B cell (primary cell): ENCODE measurements at regions not wholly inside any gene's neighbourhood (a gene's known extent, or its start where the extent isn't known, plus 50 kb on each side); places are given as distances from the start of the nearest gene placed in this dataset.

Experiments used
- ATAC-seq: fragments of 200-7000 bp; cut with Tn5 transposase; one replicate; pipeline ENCODE4 v1.10.0; 2021; ENCODE audit warnings: low read depth, mild to moderate bottlenecking, moderate number of reproducible peaks, moderate library complexity
- CTCF ChIA-PET: fragments of 350-600 bp; sonication (Branson Sonifier 250); formaldehyde crosslinking; loops from one replicate; lab custom pipeline; 2021; ENCODE audit warnings: antibody characterized with exemption, inconsistent platforms; lab: Charles Lee
- POLR2A ChIA-PET: fragments of 350-600 bp; sonication (Branson Sonifier 250); formaldehyde crosslinking; loops from one replicate; lab custom pipeline; 2021; ENCODE audit warnings: antibody characterized with exemption; lab: Charles Lee
- DNase-seq: peaks from one replicate; pipeline ENCODE4 v3.0.0; 2013
- H2AFZ ChIP-seq: 2 replicates; pipeline ENCODE4 v1.6.1; 2012; ENCODE audit warnings: mild to moderate bottlenecking, low read depth, low read length; ENCODE audit not compliant: insufficient read depth, poor library complexity, severe bottlenecking
- H3K27ac ChIP-seq, 2 donors: 1 replicate in 1 of 2; 2 replicates in 1 of 2; pipeline ENCODE4 v1.5.1; 2012 to 2013; ENCODE audit warnings: low read length in 2 of 2, mild to moderate bottlenecking in 2 of 2, moderate library complexity in 1 of 2
- H3K27me3 ChIP-seq, 4 experiments: fragments of 200-600 bp in 1 of 4; sonication (generic) in 1 of 4; replicated peaks in 1 of 4; 1 replicate in 2 of 4; 2 replicates in 2 of 4; pipeline versions ENCODE4 v1.6.1 to v1.7.0; 2013 to 2016; ENCODE audit warnings: low read length in 3 of 4, mild to moderate bottlenecking in 2 of 4, mixed read lengths in 1 of 4, moderate library complexity in 1 of 4; ENCODE audit not compliant: insufficient read depth in 4 of 4, control insufficient read depth in 3 of 4; ENCODE audit errors: control extremely low read depth in 1 of 4
- H3K36me3 ChIP-seq, 2 experiments: replicated peaks in 1 of 2; 1 replicate in 1 of 2; 2 replicates in 1 of 2; pipeline versions ENCODE4 v1.6.1 to v1.7.1; 2013; ENCODE audit warnings: low read length in 1 of 2; ENCODE audit not compliant: insufficient read depth in 2 of 2, control insufficient read depth in 1 of 2; ENCODE audit errors: control extremely low read depth in 1 of 2, extremely low read depth in 1 of 2
- H3K4me1 ChIP-seq, 2 donors: fragments of 200-600 bp in 1 of 2; sonication (generic) in 1 of 2; 1 replicate in 1 of 2; 2 replicates in 1 of 2; pipeline versions ENCODE4 v1.5.1 to v1.6.1; 2013 to 2017; ENCODE audit warnings: low read length in 2 of 2; ENCODE audit not compliant: control insufficient read depth in 2 of 2, insufficient read depth in 2 of 2
- H3K4me2 ChIP-seq: replicated peaks from 2 replicates; pipeline ENCODE3; 2012; ENCODE audit warnings: mild to moderate bottlenecking, low read depth, low read length; ENCODE audit not compliant: poor library complexity, severe bottlenecking
- H3K4me3 ChIP-seq, 5 experiments: fragments of 200-600 bp in 1 of 5; sonication (generic) in 1 of 5; 1 replicate in 3 of 5; 2 replicates in 2 of 5; pipeline versions ENCODE4 v1.5.1 to v1.7.0; 2011 to 2016; ENCODE audit warnings: low read length in 4 of 5, mild to moderate bottlenecking in 4 of 5, low read depth in 2 of 5, control low read depth in 1 of 5, moderate library complexity in 1 of 5; ENCODE audit not compliant: insufficient read depth in 1 of 5; ENCODE audit errors: control extremely low read depth in 1 of 5, extremely low read depth in 1 of 5
- H3K79me2 ChIP-seq: fragments of 200-600 bp; sonication (generic); one replicate; pipeline ENCODE4 v1.6.0; 2016; ENCODE audit warnings: low read length; ENCODE audit not compliant: control insufficient read depth, insufficient read depth
- H3K9ac ChIP-seq: fragments of 200-600 bp; sonication (generic); 2 replicates; pipeline ENCODE4 v1.6.1; 2017; ENCODE audit warnings: mild to moderate bottlenecking, low read length, moderate library complexity
- H3K9me3 ChIP-seq, 3 donors: one replicate each; pipeline versions ENCODE4 v1.6.1 to v1.7.1; 2013; ENCODE audit warnings: low read length in 2 of 3; ENCODE audit not compliant: control insufficient read depth in 2 of 3, insufficient read depth in 1 of 3; ENCODE audit errors: control extremely low read depth in 1 of 3
- H4K20me1 ChIP-seq: 2 replicates; pipeline ENCODE4 v1.6.0; 2012; ENCODE audit warnings: mild to moderate bottlenecking, low read length; ENCODE audit not compliant: insufficient read depth, control insufficient read depth, poor library complexity, severe bottlenecking
- H3K27ac Mint-ChIP-seq: one replicate; pipeline ENCODE4 v1.8.0; 2021; ENCODE audit warnings: mixed read lengths
- H3K27me3 Mint-ChIP-seq: one replicate; pipeline ENCODE4 v1.8.0; 2021; ENCODE audit warnings: mixed read lengths
- H3K4me1 Mint-ChIP-seq: one replicate; pipeline ENCODE4 v1.8.0; 2021; ENCODE audit warnings: mixed read lengths
- H3K4me3 Mint-ChIP-seq: one replicate; pipeline ENCODE4 v1.8.0; 2021; ENCODE audit warnings: mixed read lengths
- H3K9me3 Mint-ChIP-seq: one replicate; pipeline ENCODE4 v1.8.0; 2022; ENCODE audit warnings: mixed read lengths; ENCODE audit not compliant: insufficient read depth
- CTCF ChIP-seq: fragments of 200-600 bp; IDR thresholded peaks from one replicate; pipeline ENCODE4 v1.8.0; 2022; ENCODE audit warnings: antibody characterized with exemption, mild to moderate bottlenecking
- EZH2 ChIP-seq: IDR thresholded peaks from 2 replicates; pipeline ENCODE4 v1.6.1; 2012; ENCODE audit warnings: borderline replicate concordance, low read depth, mild to moderate bottlenecking, moderate library complexity, low read length; ENCODE audit not compliant: insufficient read depth, poor library complexity, severe bottlenecking
- WGBS: methylation state at CpG from one replicate; pipeline ENCODE4 v1.1.5; 2013; ENCODE audit warnings: missing lambda C conversion rate; ENCODE audit not compliant: insufficient coverage; 5-methylcytosine and 5-hydroxymethylcytosine counted together
- intact Hi-C: fragments of 100-400 bp; cut with micrococcal nuclease; formaldehyde crosslinking; loops from one replicate; pipeline ENCODE4 v1.10.0; 2022

DNA sequence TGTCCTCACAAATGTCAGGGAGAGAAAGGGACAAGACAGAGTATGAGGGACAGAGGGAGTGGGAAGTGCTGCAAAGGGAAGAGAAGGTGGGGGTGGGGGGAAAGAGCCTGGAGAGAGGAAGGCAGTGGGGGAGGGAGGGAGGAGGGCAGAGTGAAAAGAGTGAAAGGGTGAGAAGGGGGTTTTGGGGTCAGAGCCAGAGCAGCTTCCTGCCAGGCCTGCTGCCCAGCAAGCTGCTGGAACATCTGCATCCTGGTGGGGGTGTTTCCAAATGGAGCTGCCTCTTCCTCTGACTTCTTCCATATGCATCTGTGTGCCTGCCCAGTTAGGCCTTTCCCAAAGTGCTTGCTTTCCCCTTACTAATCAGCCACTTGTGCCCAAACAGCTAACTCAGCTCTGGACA, 94.3 kb upstream of the CELF4 start:
- Mint-ChIP-seq H3K4me3 (no peak overlapping the region), H3K27me3 (no peaks in the 10 kb centered on the region), H3K4me1 (no peaks in the 10 kb centered on the region), H3K27ac (no peak overlapping the region), H3K9me3 (no peaks in the 10 kb centered on the region)
- Histone ChIP-seq H3K79me2 (no peaks in the 10 kb centered on the region), H3K36me3 (no peaks in the 10 kb centered on the region), H3K4me1 (no peaks in the 10 kb centered on the region), H3K9ac (no peak overlapping the region), H3K4me2 (no peak overlapping the region), H3K9me3 (peaks cover 0 to 11% (median 0%) of the 10 kb centered on the region in 3 donors), H2AFZ (no peak overlapping the region), H3K27me3 (no peaks in the 10 kb centered on the region), H3K4me3 (no peak overlapping the region), H4K20me1 (no peaks in the 10 kb centered on the region), H3K27ac (no peak overlapping the region)
- no peak for ATAC-seq
- CTCF ChIA-PET, result no interaction called here
- no peak for DNase-seq
- intact Hi-C loops, result no loop called here
- TF ChIP-seq CTCF, result no peak
- TF ChIP-seq EZH2, result no peak
- POLR2A ChIA-PET, result no interaction called here

DNA sequence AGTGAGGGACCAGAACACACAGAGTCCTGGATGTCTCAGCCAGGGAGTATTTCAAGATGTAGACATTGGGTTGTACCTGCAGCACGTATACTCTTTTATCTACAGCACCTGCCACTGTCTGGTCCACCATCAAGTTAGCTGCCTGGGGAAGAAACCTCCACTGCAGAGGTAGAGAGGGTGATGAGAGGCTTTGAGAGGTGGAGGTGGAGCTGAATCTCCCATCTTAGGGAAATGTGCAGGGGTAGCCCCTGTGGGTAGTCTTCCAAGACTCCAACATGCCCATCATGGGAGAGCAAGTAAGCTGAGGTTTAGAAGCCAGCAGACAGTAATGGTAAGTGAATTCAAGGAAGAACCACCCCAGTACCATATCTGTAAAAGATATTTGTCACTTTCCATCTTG, 93.3 kb upstream of the CELF4 start:
- Histone ChIP-seq H3K9me3 (peaks cover 0 to 11% (median 0%) of the 10 kb centered on the region in 3 donors), H3K79me2 (no peaks in the 10 kb centered on the region), H3K4me2 (no peak overlapping the region), H3K4me3 (no peak overlapping the region), H3K9ac (no peak overlapping the region), H2AFZ (no peak overlapping the region), H3K27ac (no peak overlapping the region), H3K27me3 (no peaks in the 10 kb centered on the region), H3K36me3 (no peaks in the 10 kb centered on the region), H3K4me1 (no peaks in the 10 kb centered on the region), H4K20me1 (no peaks in the 10 kb centered on the region)
- intact Hi-C loops, result no loop called here
- WGBS, result no CpG with 5 or more reads among the region's 1 CpG
- DNase-seq (no peak), ATAC-seq (no peak)
- H3K9me3 Mint-ChIP-seq, result no peaks in the 10 kb centered on the region
- H3K4me3 Mint-ChIP-seq, result no peak overlapping the region
- POLR2A ChIA-PET, result no interaction called here
- TF ChIP-seq EZH2 (no peak), CTCF (no peak)
- CTCF ChIA-PET, result no interaction called here
- H3K4me1 Mint-ChIP-seq, result no peaks in the 10 kb centered on the region
- H3K27me3 Mint-ChIP-seq, result no peaks in the 10 kb centered on the region
- no peak overlapping the region for H3K27ac Mint-ChIP-seq
